ENCODE measurements at regions not wholly inside any gene's neighbourhood (a gene's known extent, or its start where the extent isn't known, plus 50 kb on each side); places are given as distances from the start of the nearest gene placed in this dataset.
"Not testable (repeated sequence)": the region's sequence is repeated elsewhere in the genome, so short reads cannot be mapped to it uniquely, and the experiment has no call there.

- no peak for DNase-seq (ENCODE audit: insufficient read length, low spot score)
- FAIRE-seq, result no peak
Measured at GRCh38 chr7:24392774-24393173, 108.8 kb downstream of the NPY start.

GRCh38 chr7:24395512-24395911, 111.5 kb downstream of the NPY start:
- FAIRE-seq, result no peak
- no peak for DNase-seq (ENCODE audit: insufficient read length, low spot score)

GRCh38 chr7:24396387-24396786, 112.4 kb downstream of the NPY start:
- not testable (repeated sequence) for FAIRE-seq; DNase-seq (ENCODE audit: insufficient read length, low spot score)

- DNase-seq (ENCODE audit: insufficient read length, low spot score), result peak; percentile 22
- FAIRE-seq, result peak; percentile 65
Measured at GRCh38 chr7:24401628-24402593, 117.9 kb downstream of the NPY start.

- no peak for DNase-seq (ENCODE audit: insufficient read length, low spot score)
Measured at GRCh38 chr7:24402655-24403054, 118.7 kb downstream of the NPY start.

GRCh38 chr7:24403557-24403956, 119.6 kb downstream of the NPY start:
- FAIRE-seq (no peak), DNase-seq (ENCODE audit: insufficient read length, low spot score) (no peak)

More at GRCh38 chr7:24402655-24403054, 118.7 kb downstream of the NPY start:
- FAIRE-seq, result no peak

GRCh38 chr7:24404315-24404714, 120.3 kb downstream of the NPY start:
- DNase-seq (ENCODE audit: insufficient read length, low spot score) (no peak), FAIRE-seq (no peak)

GRCh38 chr7:24405002-24405401, 121.0 kb downstream of the NPY start:
- FAIRE-seq (no peak), DNase-seq (ENCODE audit: insufficient read length, low spot score) (no peak)

GRCh38 chr7:24406053-24406788, 122.2 kb downstream of the NPY start:
- DNase-seq (ENCODE audit: insufficient read length, low spot score), result no peak

GRCh38 chr7:24406789-24407299, 122.9 kb downstream of the NPY start:
- no peak for FAIRE-seq
- DNase-seq (ENCODE audit: insufficient read length, low spot score), result no peak

More at GRCh38 chr7:24406053-24406788, 122.2 kb downstream of the NPY start:
- FAIRE-seq, result no peak

GRCh38 chr7:24407965-24408364, 124.0 kb downstream of the NPY start:
- no peak for FAIRE-seq
- DNase-seq (ENCODE audit: insufficient read length, low spot score), result no peak

GRCh38 chr7:24408798-24409430, 124.9 kb downstream of the NPY start:
- DNase-seq (ENCODE audit: insufficient read length, low spot score), result no peak
- no peak for FAIRE-seq

- FAIRE-seq, result no peak
Measured at GRCh38 chr7:24409431-24410024, 125.5 kb downstream of the NPY start.

GRCh38 chr7:24411226-24411625, 127.2 kb downstream of the NPY start:
- no peak for DNase-seq (ENCODE audit: insufficient read length, low spot score)
- no peak for FAIRE-seq

More at GRCh38 chr7:24409431-24410024, 125.5 kb downstream of the NPY start:
- DNase-seq (ENCODE audit: insufficient read length, low spot score), result no peak

- DNase-seq (ENCODE audit: insufficient read length, low spot score) (no peak), FAIRE-seq (no peak)
Measured at GRCh38 chr7:24417526-24418120, 133.6 kb downstream of the NPY start.

GRCh38 chr7:24419077-24419476, 135.1 kb downstream of the NPY start:
- no peak for FAIRE-seq

GRCh38 chr7:24419511-24419910, 135.5 kb downstream of the NPY start:
- FAIRE-seq, result no peak
- no peak for DNase-seq (ENCODE audit: insufficient read length, low spot score)

More at GRCh38 chr7:24419077-24419476, 135.1 kb downstream of the NPY start:
- peak; percentile 5 for DNase-seq (ENCODE audit: insufficient read length, low spot score)

- FAIRE-seq (no peak), DNase-seq (ENCODE audit: insufficient read length, low spot score) (no peak)
Measured at GRCh38 chr7:24422441-24423010, 138.5 kb downstream of the NPY start.

GRCh38 chr7:24425664-24426063, 141.7 kb downstream of the NPY start:
- FAIRE-seq (no peak), DNase-seq (ENCODE audit: insufficient read length, low spot score) (no peak)

GRCh38 chr7:24427048-24427447, 143.1 kb downstream of the NPY start:
- DNase-seq (ENCODE audit: insufficient read length, low spot score), result no peak
- no peak for FAIRE-seq

Data from HTR-8/SVneo (cell line).